WERI-Rb-1 (cell line): ENCODE measurements at regions not wholly inside any gene's neighbourhood (a gene's known extent, or its start where the extent isn't known, plus 50 kb on each side); places are given as distances from the start of the nearest gene placed in this dataset.
"Not testable (repeated sequence)": the region's sequence is repeated elsewhere in the genome, so short reads cannot be mapped to it uniquely, and the experiment has no call there.

Experiments used
- DNase-seq: peaks from one replicate; pipeline ENCODE4 v3.0.0-alpha.2; 2020
- H3K27ac ChIP-seq: fragments of 250-450 bp; sonication (Bioruptor Pico); 2 replicates; pipeline ENCODE4 v1.5.1; 2020; ENCODE audit warnings: mild to moderate bottlenecking, moderate library complexity
- H3K27me3 ChIP-seq: fragments of 250-450 bp; sonication (Bioruptor Pico); 2 replicates; pipeline ENCODE4 v1.5.1; 2021; ENCODE audit warnings: mild to moderate bottlenecking, low read depth, moderate library complexity; ENCODE audit not compliant: insufficient read depth, severe bottlenecking
- H3K36me3 ChIP-seq: fragments of 250-450 bp; sonication (Bioruptor Pico); 2 replicates; pipeline ENCODE4 v1.5.1; 2020; ENCODE audit warnings: mild to moderate bottlenecking, moderate library complexity
- H3K4me3 ChIP-seq: 2 replicates; pipeline ENCODE4 v1.5.1; 2011; ENCODE audit warnings: low read depth, mild to moderate bottlenecking, control low read depth, low read length
- H3K9me3 ChIP-seq: fragments of 250-450 bp; sonication (Bioruptor Pico); 2 replicates; pipeline ENCODE4 v1.5.1; 2021; ENCODE audit warnings: mild to moderate bottlenecking, moderate library complexity; ENCODE audit not compliant: severe bottlenecking
- CTCF ChIP-seq: IDR thresholded peaks from 2 replicates; pipeline ENCODE4 v1.5.1; 2011; ENCODE audit warnings: low read depth, mild to moderate bottlenecking, control low read depth, inconsistent platforms, low read length

- DNase-seq: no peak
- no peak for TF ChIP-seq CTCF
- Histone ChIP-seq H3K27ac (no peak overlapping the region), H3K9me3 (no peaks in the 10 kb centered on the region), H3K36me3 (no peaks in the 10 kb centered on the region), H3K27me3 (no peaks in the 10 kb centered on the region), H3K4me3 (no peak overlapping the region)
Measured at GRCh38 chr7:127473409-127473808, 80.9 kb upstream of the ZNF800 start.

- H3K36me3 ChIP-seq: no peaks in the 10 kb centered on the region
- TF ChIP-seq CTCF: no peak
- no peak overlapping the region for H3K4me3 ChIP-seq
- no peak overlapping the region for H3K27ac ChIP-seq
- no peaks in the 10 kb centered on the region for H3K27me3 ChIP-seq
- H3K9me3 ChIP-seq: peaks cover 8% of the 10 kb centered on the region
- DNase-seq: no peak
Measured at GRCh38 chr7:127460077-127460476, 67.6 kb upstream of the ZNF800 start.

GRCh38 chr7:127451258-127451657 is 58.8 kb upstream of the ZNF800 start:
- H3K27ac ChIP-seq, H3K9me3 ChIP-seq: not testable (repeated sequence)

GRCh38 chr7:127448566-127448965 is 56.1 kb upstream of the ZNF800 start:
- Histone ChIP-seq H3K4me3 (no peak overlapping the region), H3K9me3 (peaks cover 6% of the 10 kb centered on the region), H3K27me3 (peaks cover 3% of the 10 kb centered on the region), H3K36me3 (no peaks in the 10 kb centered on the region), H3K27ac (no peak overlapping the region)
- TF ChIP-seq CTCF: no peak
- DNase-seq: no peak

More at GRCh38 chr7:127451258-127451657, 58.8 kb upstream of the ZNF800 start:
- H3K4me3 ChIP-seq, DNase-seq, H3K27me3 ChIP-seq, H3K36me3 ChIP-seq: not testable (repeated sequence)

- H3K9me3 ChIP-seq: peaks cover 6% of the 10 kb centered on the region
- H3K27ac ChIP-seq: no peak overlapping the region
- peaks cover 3% of the 10 kb centered on the region for H3K27me3 ChIP-seq
- DNase-seq: peak; percentile 79
- TF ChIP-seq CTCF: peak; percentile 83
- no peaks in the 10 kb centered on the region for H3K36me3 ChIP-seq
- no peak overlapping the region for H3K4me3 ChIP-seq
Measured at GRCh38 chr7:127447326-127447945, 54.9 kb upstream of the ZNF800 start.

GRCh38 chr7:127446842-127447241 is 54.3 kb upstream of the ZNF800 start:
- Histone ChIP-seq H3K27ac (no peak overlapping the region), H3K4me3 (no peak overlapping the region), H3K36me3 (no peaks in the 10 kb centered on the region), H3K9me3 (peaks cover 6% of the 10 kb centered on the region), H3K27me3 (peaks cover 3% of the 10 kb centered on the region)
- no peak for TF ChIP-seq CTCF
- DNase-seq: no peak
